C4-2B (cell line): ENCODE measurements at regions not wholly inside any gene's neighbourhood (a gene's known extent, or its start where the extent isn't known, plus 50 kb on each side); places are given as distances from the start of the nearest gene placed in this dataset.

Experiments used
- H3K27ac ChIP-seq: fragments of 450-650 bp; 2 replicates; pipeline ENCODE4 v1.5.1; 2017
- CTCF ChIP-seq: fragments of 450-650 bp; conservative IDR thresholded peaks from 2 replicates; pipeline ENCODE4 v1.5.1; 2017; ENCODE audit warnings: mild to moderate bottlenecking
- ZFX ChIP-seq: fragments of 450-650 bp; IDR thresholded peaks from 2 replicates; pipeline ENCODE4 v1.6.1; 2017

- TF ChIP-seq ZFX (no peak), CTCF (no peak)
- no peak overlapping the region for H3K27ac ChIP-seq
Measured at GRCh38 chr13:30851697-30852096, 54.4 kb upstream of the MEDAG start.

DNA sequence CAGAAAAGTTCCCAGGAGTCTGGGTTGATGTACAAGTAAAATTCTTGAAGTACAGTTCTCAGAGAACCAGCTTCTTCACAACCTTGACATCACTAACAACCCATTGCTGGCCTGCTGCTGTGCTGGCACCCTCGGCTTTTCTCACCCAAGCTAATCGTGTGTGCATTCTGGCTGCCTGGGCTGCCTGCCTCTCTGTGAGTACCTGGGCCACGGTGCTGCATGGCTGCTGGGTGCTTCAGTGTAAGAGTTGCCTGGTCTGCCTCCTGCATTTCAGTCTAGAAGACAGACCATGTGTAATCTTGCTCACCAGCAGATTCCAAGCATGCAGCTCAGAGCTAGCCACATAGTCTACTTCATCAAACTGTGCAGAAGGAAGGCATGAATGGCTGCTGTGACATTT lies 50.5 kb upstream of the MEDAG start:
- H3K27ac ChIP-seq, result no peak overlapping the region
- TF ChIP-seq ZFX (no peak), CTCF (no peak)

- H3K27ac ChIP-seq, result no peak overlapping the region
- no peak for TF ChIP-seq CTCF
- no peak for TF ChIP-seq ZFX
Measured at GRCh38 chr13:30856005-30856790, 49.9 kb upstream of the MEDAG start.
